ENCODE measurements at regions not wholly inside any gene's neighbourhood (a gene's known extent, or its start where the extent isn't known, plus 50 kb on each side); places are given as distances from the start of the nearest gene placed in this dataset.

- ATAC-seq (replicated peaks in 1 of 2): no peak
- no peak overlapping the region for H3K4me3 Mint-ChIP-seq
- no peak overlapping the region for H3K27ac Mint-ChIP-seq
- H3K27me3 Mint-ChIP-seq (ENCODE audit: low read depth): peaks cover 18% of the 10 kb centered on the region
- peaks cover 6% of the 10 kb centered on the region for H3K4me1 Mint-ChIP-seq (ENCODE audit: low read depth)
- no peaks in the 10 kb centered on the region for H3K9me3 Mint-ChIP-seq
- DNase-seq: no peak
- no peaks in the 10 kb centered on the region for H3K36me3 Mint-ChIP-seq (ENCODE audit: insufficient read depth in 2 of 2)
Measured at GRCh38 chr1:221849897-221850296, 108.0 kb upstream of the DUSP10 start.

DNA sequence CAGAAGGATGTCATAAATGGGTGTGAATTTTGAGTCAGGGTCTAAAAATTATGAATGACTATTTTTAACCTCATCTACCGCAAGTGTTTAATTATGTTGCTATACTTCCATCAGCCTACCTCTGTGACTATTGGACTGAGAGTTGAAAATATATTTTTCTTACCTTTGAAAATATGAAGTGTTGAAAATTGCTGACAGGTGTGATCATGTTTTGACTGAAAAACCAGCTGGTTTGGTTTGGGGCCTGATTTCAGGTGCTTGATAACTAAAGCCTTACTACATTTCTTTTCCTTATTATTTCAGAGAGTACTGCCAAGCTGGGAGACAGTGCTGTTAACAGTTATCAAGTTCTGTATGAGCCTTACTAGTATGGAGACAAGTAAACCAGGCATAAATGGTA lies 107.2 kb upstream of the DUSP10 start:
- DNase-seq (no peak), ATAC-seq (replicated peaks in 1 of 2) (no peak)
- H3K27ac Mint-ChIP-seq: no peak overlapping the region
- H3K27me3 Mint-ChIP-seq (ENCODE audit: low read depth): peaks cover 12% of the 10 kb centered on the region
- peaks cover 6% of the 10 kb centered on the region for H3K4me1 Mint-ChIP-seq (ENCODE audit: low read depth)
- no peaks in the 10 kb centered on the region for H3K36me3 Mint-ChIP-seq (ENCODE audit: insufficient read depth in 2 of 2)
- H3K9me3 Mint-ChIP-seq: no peaks in the 10 kb centered on the region
- no peak overlapping the region for H3K4me3 Mint-ChIP-seq

DNA sequence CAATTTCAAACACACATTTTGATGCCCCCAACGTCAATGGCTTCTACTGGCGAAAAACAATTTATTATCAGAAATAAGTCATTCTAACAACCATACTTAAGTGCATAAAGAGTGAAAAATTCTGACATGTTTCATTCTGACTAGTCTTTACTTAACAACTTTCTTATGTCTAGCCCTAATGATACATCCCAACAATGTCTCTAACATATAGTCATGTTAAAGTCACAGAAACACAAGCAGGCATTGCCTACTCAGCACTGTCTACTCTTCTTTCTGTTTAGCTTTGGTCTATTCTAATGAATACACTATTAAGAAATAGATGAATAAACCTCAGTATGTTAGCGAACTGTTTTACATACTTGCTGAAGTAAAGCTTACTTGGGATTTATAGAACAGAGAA lies 105.8 kb upstream of the DUSP10 start:
- H3K9me3 Mint-ChIP-seq: no peaks in the 10 kb centered on the region
- no peak for DNase-seq
- peaks cover 6% of the 10 kb centered on the region for H3K4me1 Mint-ChIP-seq (ENCODE audit: low read depth)
- H3K4me3 Mint-ChIP-seq: no peak overlapping the region
- peaks cover 6% of the 10 kb centered on the region for H3K27me3 Mint-ChIP-seq (ENCODE audit: low read depth)
- H3K27ac Mint-ChIP-seq: no peak overlapping the region
- H3K36me3 Mint-ChIP-seq (ENCODE audit: insufficient read depth in 2 of 2): no peaks in the 10 kb centered on the region
- no peak for ATAC-seq (replicated peaks in 1 of 2)

GRCh38 chr1:221845650-221846371 lies 103.9 kb upstream of the DUSP10 start:
- Mint-ChIP-seq H3K4me3 (no peak overlapping the region), H3K27me3 (ENCODE audit: low read depth) (peaks cover 9% of the 10 kb centered on the region), H3K36me3 (ENCODE audit: insufficient read depth in 2 of 2) (no peaks in the 10 kb centered on the region), H3K27ac (no peak overlapping the region), H3K4me1 (ENCODE audit: low read depth) (peaks cover 11% of the 10 kb centered on the region), H3K9me3 (no peaks in the 10 kb centered on the region)
- DNase-seq (no peak), ATAC-seq (replicated peaks in 1 of 2) (no peak)

DNA sequence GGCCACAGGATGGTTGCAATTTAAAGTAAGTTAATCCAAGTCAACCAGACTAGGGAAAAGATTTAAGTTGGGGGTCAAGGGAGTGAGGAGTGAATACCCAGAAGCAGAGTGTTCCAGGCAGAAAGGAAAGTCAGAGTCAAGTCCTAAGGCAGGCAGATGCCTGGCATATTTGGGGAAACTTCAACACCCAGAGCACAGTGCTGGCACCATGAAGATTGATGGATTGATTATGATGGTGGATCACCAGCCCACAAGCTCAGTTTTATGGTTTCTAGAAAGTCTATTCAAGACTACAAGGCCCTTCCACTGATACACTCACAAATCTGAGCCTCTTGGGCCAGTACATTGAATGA lies 100.1 kb upstream of the DUSP10 start:
- Mint-ChIP-seq H3K27ac (no peak overlapping the region), H3K9me3 (no peaks in the 10 kb centered on the region), H3K36me3 (ENCODE audit: insufficient read depth in 2 of 2) (peaks cover 2 to 3% of the 10 kb centered on the region in 2 donors), H3K27me3 (ENCODE audit: low read depth) (peaks cover 14% of the 10 kb centered on the region), H3K4me3 (no peak overlapping the region), H3K4me1 (ENCODE audit: low read depth) (peaks cover 42% of the 10 kb centered on the region)
- DNase-seq (no peak), ATAC-seq (replicated peaks in 1 of 2) (no peak)

DNA sequence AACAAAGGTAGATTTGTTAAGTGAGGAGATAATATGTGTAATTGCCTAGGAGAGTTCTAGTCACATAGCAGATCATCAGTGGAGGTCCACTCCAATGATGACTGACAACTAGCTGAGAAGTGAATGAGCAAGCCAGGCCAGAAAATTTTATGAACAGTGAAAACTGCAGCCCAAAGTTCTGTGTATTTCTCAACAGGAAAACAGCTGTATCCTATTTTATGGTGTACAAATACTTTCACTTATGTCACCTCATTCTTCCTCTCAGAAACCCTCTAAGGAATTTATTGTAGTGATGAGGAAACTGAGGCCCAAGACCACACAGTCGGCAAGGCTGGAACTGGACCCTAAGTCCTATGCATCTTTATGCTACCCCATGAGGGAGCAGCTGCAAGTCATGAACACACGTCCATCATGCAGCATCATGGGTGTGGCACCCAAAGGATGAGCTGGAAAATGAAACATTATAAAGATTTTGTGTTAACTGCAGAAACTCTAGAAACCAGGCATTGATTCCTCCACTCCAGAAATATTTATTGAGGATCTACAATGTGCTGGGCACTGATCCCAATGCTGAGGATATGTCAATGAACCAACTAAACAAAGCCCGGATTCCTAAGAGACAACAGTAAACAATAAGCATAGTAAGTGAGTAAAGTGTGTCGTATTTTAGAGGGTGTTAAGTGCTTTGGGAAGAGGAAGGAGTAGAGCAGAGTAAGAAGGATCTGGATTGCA lies 99.5 kb upstream of the DUSP10 start:
- Mint-ChIP-seq H3K27me3 (ENCODE audit: low read depth) (peaks cover 17% of the 10 kb centered on the region), H3K9me3 (no peaks in the 10 kb centered on the region), H3K4me3 (no peak overlapping the region), H3K4me1 (ENCODE audit: low read depth) (peaks cover 46% of the 10 kb centered on the region), H3K27ac (no peak overlapping the region), H3K36me3 (ENCODE audit: insufficient read depth in 2 of 2) (peaks cover 2 to 3% of the 10 kb centered on the region in 2 donors)
- DNase-seq (no peak), ATAC-seq (replicated peaks in 1 of 2) (no peak)

DNA sequence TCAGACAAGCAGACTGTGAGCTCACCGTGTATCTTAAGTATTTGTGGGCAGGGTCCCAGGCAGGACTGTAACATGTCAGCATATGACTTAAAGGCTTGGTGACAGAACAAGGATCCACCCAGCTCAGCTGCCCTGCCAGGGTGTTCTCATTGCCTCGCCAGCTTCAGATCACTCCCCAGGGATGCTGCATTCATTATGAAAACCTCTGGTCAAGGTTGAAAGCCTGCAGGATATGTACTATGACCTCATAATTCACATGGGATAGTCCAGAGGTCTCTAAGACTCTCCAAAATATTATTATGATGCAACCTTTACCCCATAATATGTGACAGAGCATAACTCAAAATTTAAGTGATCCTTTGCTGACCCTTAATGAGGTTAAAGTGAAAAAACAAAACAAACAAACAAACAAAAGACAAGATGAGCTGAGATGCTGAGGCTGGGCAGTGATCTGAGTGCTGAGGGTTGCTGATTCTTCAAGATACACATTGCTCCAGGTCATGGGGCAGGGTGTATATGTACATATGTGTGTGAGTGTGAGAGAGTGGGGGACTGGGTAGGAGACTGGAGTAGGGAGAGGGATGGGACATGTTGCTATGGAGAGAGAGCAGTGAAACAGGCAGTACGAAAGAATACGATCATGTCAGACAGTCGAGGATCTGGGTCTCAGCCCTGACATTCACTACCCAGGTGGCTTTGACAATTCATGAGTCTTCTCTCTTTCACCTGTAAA lies 98.8 kb upstream of the DUSP10 start:
- no peak for DNase-seq
- H3K4me3 Mint-ChIP-seq: peak overlapping the region in 1 of 2 donors; percentile 11

GRCh38 chr1:221839782-221840395 lies 98.0 kb upstream of the DUSP10 start:
- DNase-seq (peak; percentile 79 to 86), ATAC-seq (replicated peaks in 1 of 2) (peak; percentile 97 to 99)
- H3K4me1 Mint-ChIP-seq (ENCODE audit: low read depth): peaks cover 49% of the 10 kb centered on the region
- H3K27ac Mint-ChIP-seq: peak overlapping the region; percentile 44
- H3K27me3 Mint-ChIP-seq (ENCODE audit: low read depth): peaks cover 28% of the 10 kb centered on the region
- H3K36me3 Mint-ChIP-seq (ENCODE audit: insufficient read depth in 2 of 2): peaks cover 2 to 3% of the 10 kb centered on the region in 2 donors
- H3K4me3 Mint-ChIP-seq: peak overlapping the region; percentile 14 to 20
- H3K9me3 Mint-ChIP-seq: no peaks in the 10 kb centered on the region

More for the DNA sequence above, 98.8 kb upstream of the DUSP10 start:
- no peak for ATAC-seq (replicated peaks in 1 of 2)
- H3K27ac Mint-ChIP-seq: no peak overlapping the region
- H3K4me1 Mint-ChIP-seq (ENCODE audit: low read depth): peaks cover 49% of the 10 kb centered on the region
- H3K9me3 Mint-ChIP-seq: no peaks in the 10 kb centered on the region
- peaks cover 23% of the 10 kb centered on the region for H3K27me3 Mint-ChIP-seq (ENCODE audit: low read depth)
- H3K36me3 Mint-ChIP-seq (ENCODE audit: insufficient read depth in 2 of 2): peaks cover 2 to 3% of the 10 kb centered on the region in 2 donors

DNA sequence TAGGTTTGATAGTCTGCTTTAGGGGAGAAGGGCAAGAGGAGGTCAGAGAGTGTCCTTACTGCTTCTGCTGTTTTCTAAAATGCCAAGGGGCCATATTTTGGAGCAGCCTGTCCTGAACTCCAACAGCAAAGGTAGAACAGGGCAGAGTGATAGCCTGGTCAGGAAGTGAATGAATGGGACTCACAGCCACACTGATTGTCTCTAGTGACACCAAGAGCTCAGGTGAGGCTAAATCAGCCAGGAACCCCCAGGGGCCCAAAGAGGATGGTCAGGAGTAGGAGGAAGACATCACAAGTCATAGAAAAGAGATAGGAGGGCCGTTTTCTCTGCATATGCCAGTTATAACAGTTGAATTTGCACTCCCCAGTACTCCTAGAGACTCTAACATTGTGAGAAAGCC lies 97.4 kb upstream of the DUSP10 start:
- H3K27me3 Mint-ChIP-seq (ENCODE audit: low read depth): peaks cover 28% of the 10 kb centered on the region
- H3K4me3 Mint-ChIP-seq: peak overlapping the region; percentile 27 to 55
- H3K36me3 Mint-ChIP-seq (ENCODE audit: insufficient read depth in 2 of 2): peaks cover 2 to 3% of the 10 kb centered on the region in 2 donors
- peak overlapping the region; percentile 45 for H3K27ac Mint-ChIP-seq
- ATAC-seq (replicated peaks in 1 of 2) (peak in 1 of 2 donors; percentile 12), DNase-seq (no peak)
- peaks cover 49% of the 10 kb centered on the region for H3K4me1 Mint-ChIP-seq (ENCODE audit: low read depth)
- no peaks in the 10 kb centered on the region for H3K9me3 Mint-ChIP-seq

GRCh38 chr1:221837896-221838295 lies 96.0 kb upstream of the DUSP10 start:
- H3K4me3 Mint-ChIP-seq: peak overlapping the region; percentile 72 to 78
- H3K27me3 Mint-ChIP-seq (ENCODE audit: low read depth): peaks cover 28% of the 10 kb centered on the region
- peak; percentile 49 to 59 for ATAC-seq (replicated peaks in 1 of 2)
- DNase-seq: peak; percentile 44 to 60
- peaks cover 2 to 3% of the 10 kb centered on the region in 2 donors for H3K36me3 Mint-ChIP-seq (ENCODE audit: insufficient read depth in 2 of 2)
- H3K4me1 Mint-ChIP-seq (ENCODE audit: low read depth): peaks cover 56% of the 10 kb centered on the region
- H3K27ac Mint-ChIP-seq: no peak overlapping the region
- no peaks in the 10 kb centered on the region for H3K9me3 Mint-ChIP-seq

DNA sequence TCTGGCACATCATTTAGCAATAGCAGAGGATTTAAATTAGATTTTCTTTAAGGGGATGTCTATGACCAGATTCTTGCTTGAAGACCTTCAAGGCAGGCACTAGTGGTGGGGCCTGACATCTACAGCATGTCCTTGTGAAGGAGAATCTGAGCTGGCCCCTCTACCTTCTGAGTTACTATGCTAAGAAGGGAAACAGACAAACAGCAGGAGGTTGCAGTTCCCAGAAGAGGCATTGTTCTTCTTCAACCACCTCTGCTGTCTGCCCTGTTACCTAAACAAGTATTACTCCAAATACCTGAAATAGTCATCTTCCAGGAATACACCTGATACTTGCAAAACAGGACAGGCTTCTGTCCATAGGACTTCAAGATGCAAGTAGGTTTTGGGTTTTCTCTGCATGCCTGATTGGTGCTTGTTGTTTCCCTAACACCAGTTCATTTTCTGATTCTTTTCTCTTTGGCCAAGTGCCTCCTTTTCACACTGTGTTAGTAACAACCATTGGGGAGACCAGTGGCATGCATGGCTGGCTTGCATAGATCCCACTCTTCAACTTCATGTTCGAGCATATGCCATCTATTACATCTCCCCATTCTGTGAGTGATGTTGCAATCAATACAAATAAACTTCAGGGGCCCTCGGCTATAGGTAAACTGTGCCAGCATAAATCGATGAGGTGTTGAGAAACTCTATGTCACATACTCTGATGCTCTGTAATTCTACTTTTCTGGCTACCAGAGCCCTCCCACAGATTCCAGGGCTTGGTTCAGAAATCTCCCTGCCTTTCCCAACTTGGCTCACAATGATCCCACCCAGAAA lies 93.0 kb upstream of the DUSP10 start:
- H3K4me3 Mint-ChIP-seq: no peak overlapping the region
- peaks cover 3 to 4% of the 10 kb centered on the region in 2 donors for H3K36me3 Mint-ChIP-seq (ENCODE audit: insufficient read depth in 2 of 2)
- no peak for DNase-seq
- H3K9me3 Mint-ChIP-seq: no peaks in the 10 kb centered on the region
- H3K27ac Mint-ChIP-seq: no peak overlapping the region
- peaks cover 56% of the 10 kb centered on the region for H3K4me1 Mint-ChIP-seq (ENCODE audit: low read depth)
- no peak for ATAC-seq (replicated peaks in 1 of 2)
- peaks cover 22% of the 10 kb centered on the region for H3K27me3 Mint-ChIP-seq (ENCODE audit: low read depth)

- no peak overlapping the region for H3K27ac Mint-ChIP-seq
- H3K9me3 Mint-ChIP-seq: peaks cover 0 to 4% of the 10 kb centered on the region in 2 donors
- H3K27me3 Mint-ChIP-seq (ENCODE audit: low read depth): peaks cover 20% of the 10 kb centered on the region
- ATAC-seq (replicated peaks in 1 of 2) (no peak), DNase-seq (no peak)
- H3K4me1 Mint-ChIP-seq (ENCODE audit: low read depth): peaks cover 56% of the 10 kb centered on the region
- H3K36me3 Mint-ChIP-seq (ENCODE audit: insufficient read depth in 2 of 2): peaks cover 2% of the 10 kb centered on the region in 2 donors
- H3K4me3 Mint-ChIP-seq: no peak overlapping the region
Measured at GRCh38 chr1:221832617-221833016, 90.7 kb upstream of the DUSP10 start.

All from activated T-cell treated with anti-CD3 and anti-CD28 coated beads, Interleukin-2, amount 50 U/mL, for 72 hours (primary cell).